H1 (cell line): ENCODE measurements at regions not wholly inside any gene's neighbourhood (a gene's known extent, or its start where the extent isn't known, plus 50 kb on each side); places are given as distances from the start of the nearest gene placed in this dataset.

Experiments
- CTCF ChIA-PET: fragments of 300-600 bp; sonication (Branson Sonifier 250); formaldehyde crosslinking; loops from one replicate; lab custom pipeline; 2021; ENCODE audit not compliant: partially characterized antibody; lab: Charles Lee
- POLR2A ChIA-PET: fragments of 300-600 bp; sonication (Branson Sonifier 250); formaldehyde crosslinking; loops from one replicate; lab custom pipeline; 2021; ENCODE audit warnings: inconsistent platforms; ENCODE audit not compliant: partially characterized antibody; lab: Charles Lee
- DNase-seq, 2 experiments: peaks; one replicate each; pipeline versions ENCODE4 v3.0.0 to v3.0.0-alpha.2; 2010 to 2022; ENCODE audit warnings: low spot score in 2 of 2, low read depth in 1 of 2, mixed read lengths in 1 of 2
- FAIRE-seq: peaks from 2 replicates; lab custom pipeline; 2011; peaks lifted over from hg19 to GRCh38; lab: Jason Lieb, UNC
- H2AFZ ChIP-seq: 2 replicates; pipeline ENCODE4 v1.8.1; 2012; ENCODE audit warnings: low read length, inconsistent platforms
- H2AK5ac ChIP-seq: 2 replicates; pipeline ENCODE4 v1.6.1; 2013; ENCODE audit warnings: low read depth, low read length
- H2BK120ac ChIP-seq: replicated peaks from 2 replicates; pipeline ENCODE3; 2013; ENCODE audit warnings: low read depth, low read length, inconsistent platforms
- H2BK12ac ChIP-seq: 2 replicates; pipeline ENCODE4 v1.6.1; 2013; ENCODE audit warnings: low read depth, low read length
- H2BK15ac ChIP-seq: 2 replicates; pipeline ENCODE4 v1.6.1; 2013; ENCODE audit warnings: low read length
- H2BK20ac ChIP-seq: 2 replicates; pipeline ENCODE4 v1.6.1; 2013; ENCODE audit warnings: low read length
- H2BK5ac ChIP-seq: 2 replicates; pipeline ENCODE4 v1.6.1; 2013; ENCODE audit warnings: low read depth, low read length
- H3K14ac ChIP-seq: 2 replicates; pipeline ENCODE4 v1.6.1; 2013; ENCODE audit warnings: inconsistent platforms; ENCODE audit not compliant: insufficient read length
- H3K18ac ChIP-seq: 2 replicates; pipeline ENCODE4 v1.6.1; 2013; ENCODE audit warnings: low read length; ENCODE audit errors: extremely low read depth
- H3K23ac ChIP-seq: 2 replicates; pipeline ENCODE4 v1.6.1; 2013; ENCODE audit warnings: inconsistent platforms; ENCODE audit not compliant: insufficient read length
- H3K23me2 ChIP-seq: 2 replicates; pipeline ENCODE4 v1.6.1; 2013; ENCODE audit warnings: low read depth, low read length
- H3K27ac ChIP-seq: 2 replicates; pipeline ENCODE4 v1.6.1; 2011; ENCODE audit warnings: low read depth, low read length, inconsistent platforms
- H3K27me3 ChIP-seq, 4 experiments: replicated peaks in 1 of 4; 1 replicate in 1 of 4; 2 replicates in 3 of 4; pipeline versions ENCODE4 v1.6.1 to v1.8.1; 2011 to 2013; ENCODE audit warnings: low read length in 3 of 4, mild to moderate bottlenecking in 3 of 4, inconsistent platforms in 2 of 4, mixed read lengths in 2 of 4, moderate library complexity in 1 of 4; ENCODE audit not compliant: control insufficient read depth in 3 of 4, insufficient read depth in 3 of 4; ENCODE audit errors: extremely low read depth in 1 of 4
- H3K36me3 ChIP-seq, 4 experiments: 2 replicates each; pipeline versions ENCODE4 v1.6.1 to v1.8.1; 2011 to 2013; ENCODE audit warnings: mild to moderate bottlenecking in 4 of 4, low read length in 3 of 4, moderate library complexity in 2 of 4, control low read depth in 1 of 4, inconsistent platforms in 1 of 4; ENCODE audit not compliant: insufficient read depth in 4 of 4, control insufficient read depth in 2 of 4
- H3K4ac ChIP-seq: replicated peaks from 2 replicates; pipeline ENCODE3; 2013; ENCODE audit warnings: low read length, low read depth, mixed read lengths, inconsistent platforms; ENCODE audit not compliant: insufficient read length
- H3K4me1 ChIP-seq, 4 experiments: replicated peaks in 1 of 4; 1 replicate in 1 of 4; 2 replicates in 3 of 4; pipeline versions ENCODE4 v1.6.1 to v1.8.1; 2011 to 2013; ENCODE audit warnings: low read length in 3 of 4, inconsistent platforms in 2 of 4, mixed read lengths in 1 of 4; ENCODE audit not compliant: insufficient read depth in 4 of 4, control insufficient read depth in 3 of 4
- H3K4me2 ChIP-seq, 2 experiments: 2 replicates each; pipeline versions ENCODE4 v1.6.1 to v1.8.1; 2011 to 2013; ENCODE audit warnings: low read depth in 2 of 2, low read length in 2 of 2, control low read depth in 1 of 2, inconsistent platforms in 1 of 2, mild to moderate bottlenecking in 1 of 2; ENCODE audit not compliant: insufficient read depth in 1 of 2
- H3K4me3 ChIP-seq, 4 experiments: fragments of 200-600, 300-600 bp in 1 of 4; sonication (generic), shearing (Covaris generic), sonication (Bioruptor Twin) in 1 of 4; 2 replicates each; pipeline versions ENCODE4 v1.5.1 to v1.8.1; 2011 to 2016; ENCODE audit warnings: low read length in 4 of 4, low read depth in 3 of 4, control low read depth in 2 of 4, inconsistent platforms in 2 of 4, mild to moderate bottlenecking in 2 of 4, mixed read lengths in 1 of 4, moderate library complexity in 1 of 4; ENCODE audit not compliant: insufficient read depth in 2 of 4; ENCODE audit errors: extremely low read depth in 1 of 4
- H3K56ac ChIP-seq: replicated peaks from 2 replicates; pipeline ENCODE3; 2013; ENCODE audit warnings: low read depth, mild to moderate bottlenecking, mixed read lengths, low read length, inconsistent platforms; ENCODE audit not compliant: insufficient read length
- H3K79me1 ChIP-seq: 2 replicates; pipeline ENCODE4 v1.6.1; 2013; ENCODE audit warnings: low read depth, low read length, control low read depth
- H3K79me2 ChIP-seq, 2 experiments: 2 replicates each; pipeline versions ENCODE4 v1.6.1 to v1.8.1; 2012 to 2013; ENCODE audit warnings: low read length in 2 of 2, mild to moderate bottlenecking in 2 of 2, inconsistent platforms in 1 of 2; ENCODE audit not compliant: insufficient read depth in 2 of 2, control insufficient read depth in 1 of 2
- H3K9ac ChIP-seq, 4 experiments: replicated peaks in 1 of 4; 1 replicate in 1 of 4; 2 replicates in 3 of 4; pipeline versions ENCODE4 v1.6.1 to v1.8.1; 2011 to 2013; ENCODE audit warnings: low read depth in 3 of 4, low read length in 3 of 4, control low read depth in 2 of 4, mild to moderate bottlenecking in 2 of 4, moderate library complexity in 2 of 4, inconsistent platforms in 1 of 4; ENCODE audit errors: extremely low read depth in 1 of 4
- H3K9me3 ChIP-seq, 2 experiments: 2 replicates each; pipeline versions ENCODE4 v1.6.1 to v1.8.1; 2012 to 2013; ENCODE audit warnings: mild to moderate bottlenecking in 2 of 2, moderate library complexity in 2 of 2, control low read depth in 1 of 2, inconsistent platforms in 1 of 2, low read depth in 1 of 2, low read length in 1 of 2, mixed read lengths in 1 of 2; ENCODE audit not compliant: insufficient read depth in 2 of 2
- H4K20me1 ChIP-seq, 2 experiments: replicated peaks in 1 of 2; 2 replicates each; pipeline versions ENCODE3 to v1.8.1; 2011 to 2013; ENCODE audit warnings: inconsistent platforms in 2 of 2, low read length in 2 of 2, mild to moderate bottlenecking in 1 of 2; ENCODE audit not compliant: insufficient read depth in 2 of 2, control insufficient read depth in 1 of 2
- H4K5ac ChIP-seq: 2 replicates; pipeline ENCODE4 v1.6.1; 2013; ENCODE audit warnings: low read length, low read depth, mixed read lengths, inconsistent platforms; ENCODE audit not compliant: insufficient read length
- H4K8ac ChIP-seq: 2 replicates; pipeline ENCODE4 v1.8.0; 2013; ENCODE audit warnings: mild to moderate bottlenecking, moderate library complexity, low read length, inconsistent platforms; ENCODE audit not compliant: insufficient read depth; ENCODE audit errors: extremely low read depth
- H4K91ac ChIP-seq: replicated peaks from 2 replicates; pipeline ENCODE3; 2013; ENCODE audit warnings: low read length, mixed read lengths, inconsistent platforms; ENCODE audit not compliant: insufficient read length
- ASH2L ChIP-seq: fragments of 200-600, 300-600 bp; sonication (generic); IDR thresholded peaks from one replicate; pipeline ENCODE4 v1.7.1; 2017; ENCODE audit warnings: low read length
- BACH1 ChIP-seq: IDR thresholded peaks from 2 replicates; pipeline ENCODE4 v1.6.1; 2012; ENCODE audit warnings: low read length, improper control_type of control experiment
- CBX5 ChIP-seq: fragments of 300-800, 300-1000 bp; sonication (generic); IDR thresholded peaks from 2 replicates; pipeline ENCODE4 v1.7.1; 2016; ENCODE audit warnings: antibody characterized with exemption, low read length, low read depth
- CEBPB ChIP-seq: IDR thresholded peaks from 2 replicates; pipeline ENCODE4 v1.6.1; 2012; ENCODE audit warnings: low read depth, low read length
- CREB1 ChIP-seq: IDR thresholded peaks from 2 replicates; pipeline ENCODE4 v1.6.1; 2012; ENCODE audit warnings: inconsistent platforms
- KDM5A ChIP-seq: fragments of 200-600 bp; IDR thresholded peaks from 2 replicates; pipeline ENCODE4 v1.7.1; 2012; ENCODE audit warnings: mild to moderate bottlenecking, low read length, inconsistent platforms, mixed read lengths
- MAFK ChIP-seq: IDR thresholded peaks from 2 replicates; pipeline ENCODE4 v1.6.1; 2012; ENCODE audit warnings: low read depth, mild to moderate bottlenecking, improper control_type of control experiment, low read length
- POLR2A ChIP-seq, 2 experiments: IDR thresholded peaks; 1 replicate in 1 of 2; 2 replicates in 1 of 2; pipeline ENCODE4 v1.6.1; 2011; ENCODE audit warnings: low read depth in 2 of 2, low read length in 2 of 2, mild to moderate bottlenecking in 2 of 2; ENCODE audit errors: control extremely low read depth in 1 of 2
- SIRT6 ChIP-seq: IDR thresholded peaks from one replicate; pipeline ENCODE4 v1.7.1; 2012; ENCODE audit warnings: low read length, inconsistent platforms
- SIX5 ChIP-seq: IDR thresholded peaks from 2 replicates; pipeline ENCODE4 v1.6.1; 2011; ENCODE audit warnings: mild to moderate bottlenecking, low read depth, low read length
- SP2 ChIP-seq: IDR thresholded peaks from 2 replicates; pipeline ENCODE4 v1.6.1; 2012; ENCODE audit warnings: mild to moderate bottlenecking, low read length, inconsistent platforms
- SRF ChIP-seq: IDR thresholded peaks from 2 replicates; pipeline ENCODE4 v1.6.1; 2011; ENCODE audit warnings: mild to moderate bottlenecking, low read depth, low read length, moderate library complexity
- TBP ChIP-seq: IDR thresholded peaks from 2 replicates; pipeline ENCODE4 v1.6.1; 2011; ENCODE audit warnings: low read depth, low read length, improper control_type of control experiment
- ZNF274 ChIP-seq: IDR thresholded peaks from 2 replicates; pipeline ENCODE4 v1.7.0; 2012; ENCODE audit warnings: low read length, borderline replicate concordance; ENCODE audit errors: extremely low read depth
- TF ChIP-seq, protein P1 (sequence below), 3 experiments: IDR thresholded peaks; 1 replicate in 2 of 3; 2 replicates in 1 of 3; pipeline versions ENCODE4 v1.5.1 to v1.6.1; 2011; ENCODE audit warnings: low read length in 3 of 3, mild to moderate bottlenecking in 3 of 3, inconsistent platforms in 2 of 3, low read depth in 1 of 3, moderate library complexity in 1 of 3; ENCODE audit not compliant: insufficient read depth in 1 of 3; ENCODE audit errors: control extremely low read depth in 1 of 3

DNA sequence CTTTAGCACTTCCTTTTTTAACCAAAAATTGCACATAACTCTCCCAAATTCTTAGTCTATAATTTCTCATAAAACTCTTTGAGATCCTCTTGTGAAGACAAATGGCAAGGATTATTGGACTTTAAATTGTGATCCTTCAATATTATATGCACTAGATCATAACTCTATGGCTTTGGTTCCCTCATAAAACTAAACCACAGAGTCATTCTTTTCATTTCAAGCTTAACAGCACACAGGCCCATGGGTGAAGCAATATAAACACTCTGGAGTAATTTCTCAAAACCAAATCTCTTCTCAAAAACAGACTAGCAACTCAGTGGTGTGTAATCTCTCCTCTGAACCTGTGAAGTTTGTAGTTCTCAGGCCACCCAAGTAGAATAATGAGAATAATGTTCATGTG is 171.0 kb upstream of the NECTIN3 start:
- POLR2A ChIA-PET = no interaction called here
- H2BK20ac ChIP-seq = no peak overlapping the region
- no peak overlapping the region for H3K14ac ChIP-seq
- H3K79me1 ChIP-seq = no peaks in the 10 kb centered on the region
- no peak overlapping the region for H3K4ac ChIP-seq
- H4K20me1 ChIP-seq = peaks cover 0 to 9% of the 10 kb centered on the region in 2 experiments
- no peak overlapping the region for H3K56ac ChIP-seq
- DNase-seq = no peak
- H3K9me3 ChIP-seq = no peaks in the 10 kb centered on the region
- peaks cover 0 to 85% of the 10 kb centered on the region in 2 experiments; a peak in 2 of 4 replicates for H3K79me2 ChIP-seq
- no peak overlapping the region for H2BK5ac ChIP-seq
- H4K91ac ChIP-seq = no peak overlapping the region
- no peaks in the 10 kb centered on the region for H3K4me1 ChIP-seq
- H2BK15ac ChIP-seq = no peak overlapping the region
- H3K27ac ChIP-seq = no peak overlapping the region
- H3K18ac ChIP-seq = no peak overlapping the region
- H3K4me2 ChIP-seq = no peak overlapping the region
- H3K23me2 ChIP-seq = no peaks in the 10 kb centered on the region; the same call in 1 of the 2 replicates
- no peak overlapping the region for H2AK5ac ChIP-seq
- no peak overlapping the region for H4K5ac ChIP-seq
- no peak for TF ChIP-seq CEBPB
- no peak for TF ChIP-seq CREB1
- TF ChIP-seq TBP = no peak
- TF ChIP-seq CBX5 = no peak
- TF ChIP-seq SP2 = no peak
- TF ChIP-seq ZNF274 = no peak
- TF ChIP-seq BACH1 = no peak
- TF ChIP-seq POLR2A (IDR thresholded peaks at IDR 0.05; ENCODE audit: control extremely low read depth in 1 of 2, low read depth in 2 of 2, low read length in 2 of 2) = no peak
- no peak for TF ChIP-seq SIX5
- TF ChIP-seq KDM5A = no peak
- TF ChIP-seq SRF = no peak
- TF ChIP-seq MAFK = no peak
- no peak for TF ChIP-seq ASH2L
- TF ChIP-seq, protein P1, sequence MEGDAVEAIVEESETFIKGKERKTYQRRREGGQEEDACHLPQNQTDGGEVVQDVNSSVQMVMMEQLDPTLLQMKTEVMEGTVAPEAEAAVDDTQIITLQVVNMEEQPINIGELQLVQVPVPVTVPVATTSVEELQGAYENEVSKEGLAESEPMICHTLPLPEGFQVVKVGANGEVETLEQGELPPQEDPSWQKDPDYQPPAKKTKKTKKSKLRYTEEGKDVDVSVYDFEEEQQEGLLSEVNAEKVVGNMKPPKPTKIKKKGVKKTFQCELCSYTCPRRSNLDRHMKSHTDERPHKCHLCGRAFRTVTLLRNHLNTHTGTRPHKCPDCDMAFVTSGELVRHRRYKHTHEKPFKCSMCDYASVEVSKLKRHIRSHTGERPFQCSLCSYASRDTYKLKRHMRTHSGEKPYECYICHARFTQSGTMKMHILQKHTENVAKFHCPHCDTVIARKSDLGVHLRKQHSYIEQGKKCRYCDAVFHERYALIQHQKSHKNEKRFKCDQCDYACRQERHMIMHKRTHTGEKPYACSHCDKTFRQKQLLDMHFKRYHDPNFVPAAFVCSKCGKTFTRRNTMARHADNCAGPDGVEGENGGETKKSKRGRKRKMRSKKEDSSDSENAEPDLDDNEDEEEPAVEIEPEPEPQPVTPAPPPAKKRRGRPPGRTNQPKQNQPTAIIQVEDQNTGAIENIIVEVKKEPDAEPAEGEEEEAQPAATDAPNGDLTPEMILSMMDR (IDR thresholded peaks at IDR 0.05; ENCODE audit: control extremely low read depth in 1 of 3, insufficient read depth in 1 of 3, low read depth in 1 of 3, low read length in 3 of 3) = no peak
- no peak for TF ChIP-seq SIRT6
- TF ChIP-seq, all 59 proteins: peak for 0
- CTCF ChIA-PET = interaction anchor here (0.5 to 1.2 kb wide), 3 partner anchors 18 to 304 kb away, joined by 3 to 4 read pairs (median 3); no protein-coding TSS in a partner anchor
- H3K9ac ChIP-seq = no peak overlapping the region
- H3K23ac ChIP-seq = no peak overlapping the region
- no peak overlapping the region for H2AFZ ChIP-seq
- H3K4me3 ChIP-seq = no peak overlapping the region
- H3K36me3 ChIP-seq = no peaks in the 10 kb centered on the region; a peak in 3 of 8 replicates
- no peak overlapping the region for H2BK120ac ChIP-seq
- no peak for FAIRE-seq
- no peak overlapping the region for H4K8ac ChIP-seq
- no peaks in the 10 kb centered on the region for H3K27me3 ChIP-seq
- H2BK12ac ChIP-seq = no peak overlapping the region
